ENCODE measurements at regions not wholly inside any gene's neighbourhood (a gene's known extent, or its start where the extent isn't known, plus 50 kb on each side); places are given as distances from the start of the nearest gene placed in this dataset.

- TF ChIP-seq ZNF76 (tag by site-specific recombination; IDR thresholded peaks at IDR 0.05; ENCODE audit: borderline replicate concordance, low read depth): no peak
- no peak for TF ChIP-seq CTCF (tag by site-specific recombination; IDR thresholded peaks at IDR 0.05)
- TF ChIP-seq ZBTB20 (tag by site-specific recombination; IDR thresholded peaks at IDR 0.05): no peak
- no peak for TF ChIP-seq MZF1 (tag by site-specific recombination; IDR thresholded peaks at IDR 0.05; ENCODE audit: borderline replicate concordance)
- no peak for TF ChIP-seq ZNF707 (tag by site-specific recombination; IDR thresholded peaks at IDR 0.05)
These were observed 60.8 kb downstream of the MID1IP1 start for GRCh38 chrX:38862100-38862499.

Measured in HEK293 (cell line).